Astrocyte of the cerebellum (primary cell): ENCODE measurements at regions not wholly inside any gene's neighbourhood (a gene's known extent, or its start where the extent isn't known, plus 50 kb on each side); places are given as distances from the start of the nearest gene placed in this dataset.

Experiments
- DNase-seq: peaks from one replicate; pipeline ENCODE4 v3.0.0-alpha.2; 2011; ENCODE audit warnings: low read depth
- H3K4me3 ChIP-seq: 2 replicates; pipeline ENCODE4 v1.5.1; 2011; ENCODE audit warnings: mild to moderate bottlenecking, low read depth, low read length, moderate library complexity
- CTCF ChIP-seq: IDR thresholded peaks from 2 replicates; pipeline ENCODE4 v1.5.1; 2012; ENCODE audit warnings: low read length, low read depth, moderate library complexity, mild to moderate bottlenecking; ENCODE audit errors: missing control alignments
- in situ Hi-C: cut with HindIII; loops from 2 replicates; pipeline ENCODE4 v1.10.0; 2017; ENCODE audit warnings: low sequenced_read_pairs

DNA sequence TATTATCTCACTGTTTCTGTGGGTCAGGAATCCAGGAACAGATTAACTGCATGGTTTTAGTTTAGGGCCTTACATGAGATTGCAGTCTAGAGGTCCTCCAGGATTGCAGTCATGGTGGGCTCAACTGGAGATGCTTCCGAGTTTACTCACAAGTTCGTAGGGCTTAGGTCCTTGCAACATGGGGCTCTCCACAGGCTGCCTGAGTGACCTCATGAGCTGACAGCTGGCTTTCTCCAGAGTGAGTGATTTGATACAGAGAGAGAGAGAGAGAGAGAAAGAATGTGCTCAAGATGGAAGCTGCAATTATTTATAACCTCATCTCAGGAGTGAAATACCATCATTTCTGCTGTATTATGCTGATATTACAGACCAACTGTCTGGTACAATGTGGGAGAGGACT lies 168.9 kb downstream of the GPAT3 start:
- no peak overlapping the region for H3K4me3 ChIP-seq
- TF ChIP-seq CTCF = no peak
- no peak for DNase-seq
- in situ Hi-C loops = no loop called here

DNA sequence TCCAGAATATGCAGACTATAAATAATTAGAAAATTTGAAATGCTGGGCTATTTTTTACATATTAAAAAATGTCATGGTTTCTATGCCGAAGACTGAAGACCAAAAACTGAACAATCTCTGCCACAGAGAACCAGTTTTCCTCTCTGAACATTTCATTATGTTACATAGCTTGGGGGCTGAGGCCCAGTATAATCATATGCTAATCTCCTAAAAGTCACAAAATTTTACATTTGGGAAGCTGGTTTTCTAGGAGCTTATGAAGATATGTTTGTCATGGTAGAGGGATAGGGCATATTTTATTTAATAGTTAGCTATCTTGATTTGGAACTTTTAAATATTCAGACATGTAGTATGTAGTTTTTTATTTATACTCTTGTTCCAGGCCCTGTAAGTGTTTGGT lies 167.8 kb downstream of the GPAT3 start:
- TF ChIP-seq CTCF = no peak
- DNase-seq = no peak
- in situ Hi-C loops = no loop called here
- H3K4me3 ChIP-seq = no peak overlapping the region

DNA sequence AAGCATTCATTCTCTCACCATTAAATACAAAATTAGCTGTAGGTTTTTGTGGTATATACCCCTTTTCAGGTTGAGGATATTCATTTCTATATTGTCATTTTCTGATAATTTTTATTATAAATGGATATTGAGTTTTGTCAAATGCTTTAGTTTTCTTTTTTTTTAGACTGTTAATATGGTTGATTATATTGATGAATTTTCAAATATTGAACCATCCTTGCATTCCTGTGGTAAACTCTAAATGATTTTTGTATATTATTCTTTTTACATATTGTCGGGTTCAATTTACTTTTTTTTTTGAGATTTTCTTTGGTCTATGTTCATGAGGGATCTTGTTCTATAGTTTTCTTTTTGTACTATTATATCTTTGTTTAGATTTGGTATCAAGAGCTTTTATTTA lies 165.1 kb downstream of the GPAT3 start:
- H3K4me3 ChIP-seq = no peak overlapping the region
- DNase-seq = no peak
- no peak for TF ChIP-seq CTCF
- in situ Hi-C loops = no loop called here

DNA sequence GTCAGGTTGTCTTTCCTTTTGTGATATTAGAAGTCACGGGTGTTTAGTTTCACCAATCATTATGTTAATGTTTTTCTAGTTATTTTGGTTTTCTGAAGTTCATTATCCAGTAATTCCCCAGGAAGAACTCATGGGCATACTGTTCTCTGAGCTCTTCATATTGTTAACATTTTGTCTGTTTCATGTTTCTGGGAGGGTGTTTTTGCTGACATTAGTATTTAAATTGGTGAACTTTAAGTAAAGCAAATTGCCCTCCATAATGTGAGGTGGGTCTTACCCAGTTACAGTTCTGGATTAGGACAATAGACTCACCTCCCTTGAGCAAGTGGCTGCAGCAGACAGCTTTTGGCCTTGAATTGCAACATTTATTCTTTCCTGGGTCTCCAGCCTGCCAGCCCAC lies 163.4 kb downstream of the GPAT3 start:
- in situ Hi-C loops = no loop called here
- no peak for DNase-seq
- H3K4me3 ChIP-seq = no peak overlapping the region
- no peak for TF ChIP-seq CTCF

DNA sequence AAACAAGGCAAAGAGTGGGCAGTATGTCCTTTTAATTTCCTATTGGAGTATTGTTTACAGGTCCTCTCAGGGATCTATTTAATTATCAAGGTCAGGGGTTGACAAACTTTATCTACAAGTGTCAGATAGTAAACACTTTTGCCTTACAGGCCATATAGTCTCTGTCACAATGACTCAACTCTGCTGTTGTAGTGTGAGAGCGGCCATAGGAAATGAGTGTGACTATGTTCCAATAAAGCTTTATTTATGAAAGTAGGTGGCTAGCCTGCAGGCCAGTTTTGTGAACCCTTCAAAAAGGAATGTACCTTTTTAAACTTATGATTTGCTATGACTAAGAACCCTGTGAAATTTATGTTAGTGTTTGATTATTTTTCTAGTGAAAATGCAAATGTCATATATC lies 156.1 kb downstream of the GPAT3 start:
- in situ Hi-C loops = no loop called here
- no peak for DNase-seq
- no peak overlapping the region for H3K4me3 ChIP-seq
- TF ChIP-seq CTCF = no peak

- TF ChIP-seq CTCF = no peak
- no peak for DNase-seq
- H3K4me3 ChIP-seq = no peak overlapping the region
- in situ Hi-C loops = no loop called here
Observed at GRCh38 chr4:83686166-83686565, 150.3 kb downstream of the GPAT3 start.

GRCh38 chr4:83679692-83680091 lies 143.8 kb downstream of the GPAT3 start:
- in situ Hi-C loops = no loop called here
- TF ChIP-seq CTCF = no peak
- DNase-seq = no peak
- H3K4me3 ChIP-seq = no peak overlapping the region
